ENCODE measurements at regions not wholly inside any gene's neighbourhood (a gene's known extent, or its start where the extent isn't known, plus 50 kb on each side); places are given as distances from the start of the nearest gene placed in this dataset.

DNA sequence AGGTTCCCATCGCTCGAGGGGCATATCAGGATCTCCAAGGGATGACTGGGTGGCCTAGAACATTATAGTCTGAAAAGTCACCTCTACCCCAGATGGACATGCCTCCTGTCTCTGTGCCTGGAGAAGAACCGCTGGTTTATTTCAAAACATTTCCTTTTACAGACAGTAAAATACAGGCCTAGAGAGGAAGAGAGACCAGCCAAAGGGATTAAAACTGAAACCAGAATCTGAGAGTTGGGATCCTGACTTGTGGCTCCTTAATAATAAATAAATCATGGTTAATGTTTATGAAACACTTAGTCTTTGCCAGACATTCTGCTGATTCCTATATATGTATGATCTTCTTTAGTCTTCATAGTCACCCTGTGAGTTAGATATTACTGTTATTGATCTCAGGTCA is 153.7 kb downstream of the DDX1 start:
- TF ChIP-seq POLR2AphosphoS5 (IDR thresholded peaks at IDR 0.05; ENCODE audit: low read depth) (no peak), EZH2phosphoT487 (IDR thresholded peaks at IDR 0.05; ENCODE audit: unreplicated experiment) (no peak), EZH2 (IDR thresholded peaks at IDR 0.05; ENCODE audit: low read depth, unreplicated experiment) (no peak), JUNB (IDR thresholded peaks at IDR 0.05; ENCODE audit: unreplicated experiment) (no peak), ZNF331 (CRISPR knock-in tag; IDR thresholded peaks at IDR 0.05; ENCODE audit: low read depth) (no peak), NANOG (IDR thresholded peaks at IDR 0.05; ENCODE audit: borderline replicate concordance) (no peak), CREB1 (CRISPR knock-in tag; IDR thresholded peaks at IDR 0.05; ENCODE audit: low read depth) (no peak), ZNF114 (CRISPR knock-in tag; IDR thresholded peaks at IDR 0.05) (no peak)
- TF ChIP-seq, protein P1, sequence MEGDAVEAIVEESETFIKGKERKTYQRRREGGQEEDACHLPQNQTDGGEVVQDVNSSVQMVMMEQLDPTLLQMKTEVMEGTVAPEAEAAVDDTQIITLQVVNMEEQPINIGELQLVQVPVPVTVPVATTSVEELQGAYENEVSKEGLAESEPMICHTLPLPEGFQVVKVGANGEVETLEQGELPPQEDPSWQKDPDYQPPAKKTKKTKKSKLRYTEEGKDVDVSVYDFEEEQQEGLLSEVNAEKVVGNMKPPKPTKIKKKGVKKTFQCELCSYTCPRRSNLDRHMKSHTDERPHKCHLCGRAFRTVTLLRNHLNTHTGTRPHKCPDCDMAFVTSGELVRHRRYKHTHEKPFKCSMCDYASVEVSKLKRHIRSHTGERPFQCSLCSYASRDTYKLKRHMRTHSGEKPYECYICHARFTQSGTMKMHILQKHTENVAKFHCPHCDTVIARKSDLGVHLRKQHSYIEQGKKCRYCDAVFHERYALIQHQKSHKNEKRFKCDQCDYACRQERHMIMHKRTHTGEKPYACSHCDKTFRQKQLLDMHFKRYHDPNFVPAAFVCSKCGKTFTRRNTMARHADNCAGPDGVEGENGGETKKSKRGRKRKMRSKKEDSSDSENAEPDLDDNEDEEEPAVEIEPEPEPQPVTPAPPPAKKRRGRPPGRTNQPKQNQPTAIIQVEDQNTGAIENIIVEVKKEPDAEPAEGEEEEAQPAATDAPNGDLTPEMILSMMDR (conservative IDR thresholded peaks at IDR 0.05; ENCODE audit: low read depth in 2 of 2) = no peak
- TF ChIP-seq, protein P2, sequence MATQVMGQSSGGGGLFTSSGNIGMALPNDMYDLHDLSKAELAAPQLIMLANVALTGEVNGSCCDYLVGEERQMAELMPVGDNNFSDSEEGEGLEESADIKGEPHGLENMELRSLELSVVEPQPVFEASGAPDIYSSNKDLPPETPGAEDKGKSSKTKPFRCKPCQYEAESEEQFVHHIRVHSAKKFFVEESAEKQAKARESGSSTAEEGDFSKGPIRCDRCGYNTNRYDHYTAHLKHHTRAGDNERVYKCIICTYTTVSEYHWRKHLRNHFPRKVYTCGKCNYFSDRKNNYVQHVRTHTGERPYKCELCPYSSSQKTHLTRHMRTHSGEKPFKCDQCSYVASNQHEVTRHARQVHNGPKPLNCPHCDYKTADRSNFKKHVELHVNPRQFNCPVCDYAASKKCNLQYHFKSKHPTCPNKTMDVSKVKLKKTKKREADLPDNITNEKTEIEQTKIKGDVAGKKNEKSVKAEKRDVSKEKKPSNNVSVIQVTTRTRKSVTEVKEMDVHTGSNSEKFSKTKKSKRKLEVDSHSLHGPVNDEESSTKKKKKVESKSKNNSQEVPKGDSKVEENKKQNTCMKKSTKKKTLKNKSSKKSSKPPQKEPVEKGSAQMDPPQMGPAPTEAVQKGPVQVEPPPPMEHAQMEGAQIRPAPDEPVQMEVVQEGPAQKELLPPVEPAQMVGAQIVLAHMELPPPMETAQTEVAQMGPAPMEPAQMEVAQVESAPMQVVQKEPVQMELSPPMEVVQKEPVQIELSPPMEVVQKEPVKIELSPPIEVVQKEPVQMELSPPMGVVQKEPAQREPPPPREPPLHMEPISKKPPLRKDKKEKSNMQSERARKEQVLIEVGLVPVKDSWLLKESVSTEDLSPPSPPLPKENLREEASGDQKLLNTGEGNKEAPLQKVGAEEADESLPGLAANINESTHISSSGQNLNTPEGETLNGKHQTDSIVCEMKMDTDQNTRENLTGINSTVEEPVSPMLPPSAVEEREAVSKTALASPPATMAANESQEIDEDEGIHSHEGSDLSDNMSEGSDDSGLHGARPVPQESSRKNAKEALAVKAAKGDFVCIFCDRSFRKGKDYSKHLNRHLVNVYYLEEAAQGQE (IDR thresholded peaks at IDR 0.05; ENCODE audit: unreplicated experiment) = no peak
- TF ChIP-seq, protein P3, sequence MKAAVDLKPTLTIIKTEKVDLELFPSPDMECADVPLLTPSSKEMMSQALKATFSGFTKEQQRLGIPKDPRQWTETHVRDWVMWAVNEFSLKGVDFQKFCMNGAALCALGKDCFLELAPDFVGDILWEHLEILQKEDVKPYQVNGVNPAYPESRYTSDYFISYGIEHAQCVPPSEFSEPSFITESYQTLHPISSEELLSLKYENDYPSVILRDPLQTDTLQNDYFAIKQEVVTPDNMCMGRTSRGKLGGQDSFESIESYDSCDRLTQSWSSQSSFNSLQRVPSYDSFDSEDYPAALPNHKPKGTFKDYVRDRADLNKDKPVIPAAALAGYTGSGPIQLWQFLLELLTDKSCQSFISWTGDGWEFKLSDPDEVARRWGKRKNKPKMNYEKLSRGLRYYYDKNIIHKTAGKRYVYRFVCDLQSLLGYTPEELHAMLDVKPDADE (IDR thresholded peaks at IDR 0.05) = no peak
- TF ChIP-seq, protein P4, sequence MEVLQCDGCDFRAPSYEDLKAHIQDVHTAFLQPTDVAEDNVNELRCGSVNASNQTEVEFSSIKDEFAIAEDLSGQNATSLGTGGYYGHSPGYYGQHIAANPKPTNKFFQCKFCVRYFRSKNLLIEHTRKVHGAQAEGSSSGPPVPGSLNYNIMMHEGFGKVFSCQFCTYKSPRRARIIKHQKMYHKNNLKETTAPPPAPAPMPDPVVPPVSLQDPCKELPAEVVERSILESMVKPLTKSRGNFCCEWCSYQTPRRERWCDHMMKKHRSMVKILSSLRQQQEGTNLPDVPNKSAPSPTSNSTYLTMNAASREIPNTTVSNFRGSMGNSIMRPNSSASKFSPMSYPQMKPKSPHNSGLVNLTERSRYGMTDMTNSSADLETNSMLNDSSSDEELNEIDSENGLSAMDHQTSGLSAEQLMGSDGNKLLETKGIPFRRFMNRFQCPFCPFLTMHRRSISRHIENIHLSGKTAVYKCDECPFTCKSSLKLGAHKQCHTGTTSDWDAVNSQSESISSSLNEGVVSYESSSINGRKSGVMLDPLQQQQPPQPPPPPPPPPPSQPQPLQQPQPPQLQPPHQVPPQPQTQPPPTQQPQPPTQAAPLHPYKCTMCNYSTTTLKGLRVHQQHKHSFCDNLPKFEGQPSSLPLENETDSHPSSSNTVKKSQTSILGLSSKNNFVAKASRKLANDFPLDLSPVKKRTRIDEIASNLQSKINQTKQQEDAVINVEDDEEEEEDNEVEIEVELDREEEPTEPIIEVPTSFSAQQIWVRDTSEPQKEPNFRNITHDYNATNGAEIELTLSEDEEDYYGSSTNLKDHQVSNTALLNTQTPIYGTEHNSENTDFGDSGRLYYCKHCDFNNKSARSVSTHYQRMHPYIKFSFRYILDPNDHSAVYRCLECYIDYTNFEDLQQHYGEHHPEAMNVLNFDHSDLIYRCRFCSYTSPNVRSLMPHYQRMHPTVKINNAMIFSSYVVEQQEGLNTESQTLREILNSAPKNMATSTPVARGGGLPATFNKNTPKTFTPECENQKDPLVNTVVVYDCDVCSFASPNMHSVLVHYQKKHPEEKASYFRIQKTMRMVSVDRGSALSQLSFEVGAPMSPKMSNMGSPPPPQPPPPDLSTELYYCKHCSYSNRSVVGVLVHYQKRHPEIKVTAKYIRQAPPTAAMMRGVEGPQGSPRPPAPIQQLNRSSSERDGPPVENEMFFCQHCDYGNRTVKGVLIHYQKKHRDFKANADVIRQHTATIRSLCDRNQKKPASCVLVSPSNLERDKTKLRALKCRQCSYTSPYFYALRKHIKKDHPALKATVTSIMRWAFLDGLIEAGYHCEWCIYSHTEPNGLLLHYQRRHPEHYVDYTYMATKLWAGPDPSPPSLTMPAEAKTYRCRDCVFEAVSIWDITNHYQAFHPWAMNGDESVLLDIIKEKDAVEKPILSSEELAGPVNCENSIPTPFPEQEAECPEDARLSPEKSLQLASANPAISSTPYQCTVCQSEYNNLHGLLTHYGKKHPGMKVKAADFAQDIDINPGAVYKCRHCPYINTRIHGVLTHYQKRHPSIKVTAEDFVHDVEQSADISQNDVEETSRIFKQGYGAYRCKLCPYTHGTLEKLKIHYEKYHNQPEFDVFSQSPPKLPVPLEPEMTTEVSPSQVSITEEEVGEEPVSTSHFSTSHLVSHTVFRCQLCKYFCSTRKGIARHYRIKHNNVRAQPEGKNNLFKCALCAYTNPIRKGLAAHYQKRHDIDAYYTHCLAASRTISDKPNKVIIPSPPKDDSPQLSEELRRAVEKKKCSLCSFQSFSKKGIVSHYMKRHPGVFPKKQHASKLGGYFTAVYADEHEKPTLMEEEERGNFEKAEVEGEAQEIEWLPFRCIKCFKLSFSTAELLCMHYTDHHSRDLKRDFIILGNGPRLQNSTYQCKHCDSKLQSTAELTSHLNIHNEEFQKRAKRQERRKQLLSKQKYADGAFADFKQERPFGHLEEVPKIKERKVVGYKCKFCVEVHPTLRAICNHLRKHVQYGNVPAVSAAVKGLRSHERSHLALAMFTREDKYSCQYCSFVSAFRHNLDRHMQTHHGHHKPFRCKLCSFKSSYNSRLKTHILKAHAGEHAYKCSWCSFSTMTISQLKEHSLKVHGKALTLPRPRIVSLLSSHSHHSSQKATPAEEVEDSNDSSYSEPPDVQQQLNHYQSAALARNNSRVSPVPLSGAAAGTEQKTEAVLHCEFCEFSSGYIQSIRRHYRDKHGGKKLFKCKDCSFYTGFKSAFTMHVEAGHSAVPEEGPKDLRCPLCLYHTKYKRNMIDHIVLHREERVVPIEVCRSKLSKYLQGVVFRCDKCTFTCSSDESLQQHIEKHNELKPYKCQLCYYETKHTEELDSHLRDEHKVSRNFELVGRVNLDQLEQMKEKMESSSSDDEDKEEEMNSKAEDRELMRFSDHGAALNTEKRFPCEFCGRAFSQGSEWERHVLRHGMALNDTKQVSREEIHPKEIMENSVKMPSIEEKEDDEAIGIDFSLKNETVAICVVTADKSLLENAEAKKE (CRISPR knock-in tag; IDR thresholded peaks at IDR 0.05) = no peak

Measured in GM23338 (cell line).